Right ventricle myocardium inferior (tissue), 1 donor: ENCODE measurements at regions not wholly inside any gene's neighbourhood (a gene's known extent, or its start where the extent isn't known, plus 50 kb on each side); places are given as distances from the start of the nearest gene placed in this dataset.

Experiments
- ATAC-seq: fragments of 200-7000 bp; cut with Tn5 transposase; one replicate; pipeline ENCODE4 v1.9.1; 2020; ENCODE audit warnings: mild to moderate bottlenecking, moderate library complexity
- DNase-seq: peaks from one replicate; pipeline ENCODE4 v3.0.0; 2021; ENCODE audit errors: missing footprints
- intact Hi-C: fragments of 100-400 bp; cut with DNase I; formaldehyde crosslinking; loops from one replicate; pipeline ENCODE4 v1.11.0; 2022
- donor health status: DM: no; HTN: yes; CAD: no; lungs with severe emphysema.

DNA sequence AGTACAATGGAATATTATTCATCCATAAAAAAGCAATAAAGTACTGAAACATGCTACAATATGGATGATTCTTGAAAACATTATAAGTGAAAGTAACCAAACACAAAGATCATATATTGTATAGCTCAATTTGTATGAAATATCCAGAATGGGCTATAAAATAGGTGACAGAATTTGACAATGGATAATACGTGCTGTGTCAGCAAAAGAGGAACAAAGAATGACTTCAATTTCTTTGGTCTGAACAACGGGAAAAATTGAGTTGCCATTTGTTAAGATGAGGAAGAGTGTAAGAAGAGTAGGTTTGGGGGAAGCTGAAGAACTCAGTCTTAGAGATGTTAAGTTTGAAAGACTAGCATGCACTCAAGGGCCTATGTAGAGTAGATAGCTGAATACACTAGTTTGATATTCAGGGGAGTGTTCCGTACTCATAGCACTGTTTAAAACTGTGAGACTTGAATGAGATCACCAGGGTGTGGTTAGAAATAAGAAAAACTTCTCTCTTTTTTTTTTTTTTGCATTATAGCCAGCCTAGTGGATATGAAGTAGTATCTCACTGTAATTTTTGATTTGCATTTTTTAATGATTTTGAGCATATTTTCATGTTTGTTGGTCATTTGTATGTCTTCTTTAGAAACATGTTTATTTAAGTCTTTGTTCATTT lies 213.6 kb downstream of the NR4A2 start:
- intact Hi-C loops, result no loop called here
- no peak for DNase-seq
- no peak for ATAC-seq

DNA sequence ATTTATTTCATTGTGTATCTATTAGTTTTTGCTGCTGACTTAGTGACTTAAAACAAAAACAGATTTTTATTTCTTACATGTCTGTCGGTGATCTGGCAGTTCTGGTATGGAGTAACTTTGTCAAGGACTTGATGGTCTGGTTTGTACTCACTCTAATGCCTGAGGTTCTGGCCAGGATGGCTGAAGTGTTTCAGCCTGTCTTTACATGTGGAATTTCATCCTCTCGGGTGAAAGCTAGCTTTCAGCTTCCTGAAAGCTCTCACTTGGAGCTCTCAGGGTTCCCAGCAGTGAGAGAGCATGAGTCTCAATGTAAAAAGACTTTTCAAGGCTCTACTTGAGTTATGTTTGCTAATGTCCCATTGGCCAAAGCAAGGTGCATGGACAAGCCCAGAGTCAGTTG lies 216.4 kb downstream of the NR4A2 start:
- intact Hi-C loops, result no loop called here
- DNase-seq (no peak), ATAC-seq (no peak)

DNA sequence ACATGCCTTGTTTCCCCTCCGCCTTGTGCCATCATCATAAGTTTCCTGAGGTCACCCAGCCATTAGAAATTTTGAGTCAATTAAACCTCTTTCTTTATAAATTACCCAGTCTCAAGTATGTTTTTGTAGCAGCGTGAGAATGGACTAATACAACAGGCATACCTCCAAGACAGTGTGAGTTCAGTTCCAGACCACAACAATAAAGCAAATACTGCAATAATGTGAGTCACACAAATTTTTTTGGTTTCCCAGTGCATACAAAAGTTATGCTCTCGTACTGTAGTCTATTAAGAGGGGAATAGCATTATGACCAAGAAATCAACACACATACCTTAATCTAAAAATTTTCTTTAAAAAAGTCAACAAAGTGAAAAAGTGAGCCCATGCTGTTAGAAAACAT lies 217.2 kb downstream of the NR4A2 start:
- DNase-seq, result no peak
- intact Hi-C loops, result no loop called here
- ATAC-seq, result no peak

DNA sequence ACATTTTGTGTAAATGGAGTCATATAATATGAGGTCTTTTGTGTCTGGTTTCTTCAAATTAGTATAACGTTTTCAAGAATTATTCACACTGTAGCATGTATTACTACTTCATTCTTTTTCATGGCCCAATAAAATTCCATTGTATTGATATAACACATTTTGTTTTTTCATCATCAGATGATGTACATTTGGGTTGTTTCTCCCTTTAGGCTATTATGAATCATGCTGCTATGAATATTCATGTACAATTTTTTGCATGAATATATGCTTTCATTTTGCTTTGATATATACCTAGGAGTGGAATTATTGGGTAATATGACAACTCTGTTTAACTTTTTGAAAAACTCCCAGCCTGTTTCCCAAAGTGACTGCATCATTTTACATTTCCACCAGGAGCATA lies 220.2 kb downstream of the NR4A2 start:
- no peak for ATAC-seq
- intact Hi-C loops, result no loop called here
- DNase-seq, result no peak

DNA sequence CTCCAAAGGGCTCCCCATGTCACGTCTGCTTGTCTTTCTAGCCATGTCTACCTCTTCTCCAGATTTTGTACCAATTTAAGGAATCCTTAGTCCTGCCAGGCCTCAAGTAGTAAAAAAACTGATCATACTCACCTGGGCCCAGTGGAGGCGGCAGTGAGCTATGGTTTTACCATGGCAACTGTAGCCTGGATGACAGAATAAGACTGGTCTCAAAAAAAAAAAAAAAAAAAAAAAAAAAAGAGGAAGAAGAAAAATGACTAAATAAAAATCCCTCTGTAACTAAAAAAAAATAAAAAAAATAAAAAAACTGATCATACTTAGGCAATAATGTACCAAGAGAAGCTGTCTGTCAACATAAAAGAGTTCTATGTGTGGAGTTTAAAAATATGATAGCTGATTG lies 221.6 kb downstream of the NR4A2 start:
- ATAC-seq (no peak), DNase-seq (no peak)
- intact Hi-C loops, result no loop called here

DNA sequence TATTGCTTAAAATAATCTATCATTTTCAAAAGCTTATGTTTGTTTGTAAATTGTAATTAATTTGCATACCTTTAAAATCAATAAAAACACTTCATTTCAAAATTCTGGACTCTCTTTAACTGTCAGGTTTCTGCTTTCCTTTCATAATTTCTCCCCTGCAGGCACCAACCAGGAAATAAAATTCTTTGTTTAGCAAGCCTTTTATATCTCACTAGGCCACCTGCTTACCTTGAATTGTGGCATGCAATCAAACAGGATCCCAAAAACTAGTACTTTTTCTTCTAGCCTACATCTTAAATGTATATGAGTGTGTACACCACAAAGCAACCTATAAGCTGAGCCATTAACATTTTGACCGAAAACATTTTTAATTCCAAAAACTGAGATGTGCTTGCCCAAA lies 233.1 kb downstream of the NR4A2 start:
- ATAC-seq, result no peak
- DNase-seq, result no peak
- intact Hi-C loops, result no loop called here

DNA sequence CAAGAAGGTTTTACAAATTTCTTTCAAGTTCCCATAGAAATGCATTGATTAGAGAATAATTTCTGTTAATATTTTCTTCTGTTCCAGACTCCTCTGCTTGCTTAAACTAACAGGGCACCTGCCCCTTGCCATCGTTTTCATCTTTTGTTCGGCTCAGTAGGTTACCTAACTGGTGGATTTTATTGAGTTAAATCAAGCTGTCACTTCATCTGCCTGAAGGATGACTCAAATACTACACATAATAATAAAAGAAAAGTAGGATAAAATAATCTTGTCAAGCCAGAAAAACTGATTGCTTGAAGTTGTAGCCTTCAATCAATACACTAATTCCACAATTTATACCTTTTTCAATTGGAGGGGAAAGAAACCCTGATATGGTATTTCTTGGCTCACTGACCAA lies 234.0 kb downstream of the NR4A2 start:
- no peak for DNase-seq
- intact Hi-C loops, result no loop called here
- no peak for ATAC-seq

DNA sequence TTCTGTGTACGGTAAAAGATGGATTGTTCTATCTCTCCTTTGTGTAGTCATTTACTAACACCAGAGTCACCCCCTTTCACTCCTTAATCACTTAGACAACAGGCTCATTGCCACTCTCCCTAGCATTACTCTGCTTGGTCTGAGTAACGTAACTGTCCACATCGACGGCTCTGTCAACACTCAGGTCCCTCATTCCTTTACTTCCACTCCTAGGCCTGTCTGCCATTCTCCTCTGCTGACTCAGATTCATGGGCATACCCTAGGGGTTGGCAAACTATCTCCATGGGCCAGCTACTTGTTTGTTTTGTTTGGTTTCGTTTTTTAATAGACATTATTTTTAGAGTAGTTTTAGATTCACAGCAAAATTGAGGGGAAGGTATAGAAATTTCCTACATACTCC lies 243.9 kb downstream of the NR4A2 start:
- ATAC-seq (no peak), DNase-seq (no peak)
- intact Hi-C loops, result no loop called here

DNA sequence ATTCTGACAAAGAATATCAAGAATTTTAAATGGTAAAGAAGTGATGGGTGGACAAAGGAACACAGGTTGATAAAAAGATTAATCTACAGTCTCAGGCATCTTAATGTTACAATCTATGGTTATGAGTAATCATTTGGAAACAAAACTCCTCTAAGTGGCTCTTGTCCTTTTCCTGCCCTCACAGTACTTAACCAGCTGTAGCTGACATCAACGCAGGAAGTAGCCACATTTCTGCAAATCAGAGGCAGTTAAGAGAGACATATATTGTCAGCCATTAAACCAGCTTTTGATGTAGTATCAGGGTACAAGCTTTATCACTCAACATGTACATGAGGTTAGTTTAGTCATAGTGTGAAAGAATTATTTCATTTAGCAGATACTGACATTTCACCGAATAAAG lies 244.6 kb downstream of the NR4A2 start:
- no peak for DNase-seq

DNA sequence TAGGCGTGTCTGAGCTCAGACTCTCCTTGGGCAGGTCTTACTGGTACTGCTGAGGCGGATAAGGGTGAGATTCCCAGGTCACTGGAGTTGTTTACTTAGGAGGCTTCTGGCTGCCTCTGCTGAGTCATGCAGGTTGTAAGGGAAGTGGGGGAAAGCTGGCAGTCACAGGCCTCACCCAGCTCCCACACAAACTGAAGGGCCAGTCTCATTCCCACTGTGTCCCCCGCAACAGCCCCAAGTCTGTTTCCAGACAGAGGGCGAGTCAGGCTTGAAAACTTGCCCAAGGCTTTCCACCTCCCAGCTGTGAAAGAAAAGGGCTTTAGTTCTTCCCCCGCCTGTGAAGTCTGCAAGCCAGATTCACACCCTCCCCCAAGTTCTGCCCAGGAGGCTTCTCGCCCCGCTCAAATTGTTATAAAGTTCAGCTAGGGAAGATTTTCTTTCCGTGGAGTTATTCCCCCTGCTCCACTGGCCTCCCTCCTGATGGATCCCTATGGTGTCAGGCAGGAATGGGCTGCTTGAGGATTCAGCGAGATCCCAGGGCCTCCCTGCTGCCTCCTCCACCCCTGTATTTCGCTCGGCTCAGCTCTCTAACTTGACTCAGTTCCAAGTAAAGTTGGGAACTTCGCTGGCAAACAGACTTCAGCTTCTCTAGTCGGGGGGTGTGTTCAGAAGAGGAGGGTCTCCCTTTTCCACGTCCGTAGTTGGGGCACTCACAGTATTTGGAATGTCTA lies 248.6 kb downstream of the NR4A2 start:
- no peak for ATAC-seq
- intact Hi-C loops, result no loop called here
- no peak for DNase-seq

More for the DNA sequence above, 244.6 kb downstream of the NR4A2 start:
- intact Hi-C loops, result no loop called here
- no peak for ATAC-seq

DNA sequence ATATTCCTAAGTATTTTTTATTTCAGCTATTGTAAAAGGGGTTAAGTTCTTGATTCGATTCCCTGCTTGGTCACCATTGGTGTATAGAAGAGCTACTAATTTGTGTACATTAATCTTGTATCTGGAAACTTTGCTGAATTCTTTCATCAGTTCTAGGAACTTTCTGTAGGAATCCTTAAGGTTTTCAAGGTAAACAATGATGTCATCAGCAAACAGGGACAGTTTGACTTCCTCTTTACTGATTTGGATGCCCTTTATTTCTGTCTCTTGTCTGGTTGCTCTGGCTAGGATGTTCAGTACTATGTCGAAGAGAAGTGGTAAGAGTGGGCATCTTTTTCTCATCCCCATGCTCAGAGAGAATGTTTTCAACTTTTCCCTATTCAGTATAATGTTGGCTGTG lies 252.7 kb downstream of the NR4A2 start:
- no peak for ATAC-seq
- DNase-seq, result no peak
- intact Hi-C loops, result no loop called here

DNA sequence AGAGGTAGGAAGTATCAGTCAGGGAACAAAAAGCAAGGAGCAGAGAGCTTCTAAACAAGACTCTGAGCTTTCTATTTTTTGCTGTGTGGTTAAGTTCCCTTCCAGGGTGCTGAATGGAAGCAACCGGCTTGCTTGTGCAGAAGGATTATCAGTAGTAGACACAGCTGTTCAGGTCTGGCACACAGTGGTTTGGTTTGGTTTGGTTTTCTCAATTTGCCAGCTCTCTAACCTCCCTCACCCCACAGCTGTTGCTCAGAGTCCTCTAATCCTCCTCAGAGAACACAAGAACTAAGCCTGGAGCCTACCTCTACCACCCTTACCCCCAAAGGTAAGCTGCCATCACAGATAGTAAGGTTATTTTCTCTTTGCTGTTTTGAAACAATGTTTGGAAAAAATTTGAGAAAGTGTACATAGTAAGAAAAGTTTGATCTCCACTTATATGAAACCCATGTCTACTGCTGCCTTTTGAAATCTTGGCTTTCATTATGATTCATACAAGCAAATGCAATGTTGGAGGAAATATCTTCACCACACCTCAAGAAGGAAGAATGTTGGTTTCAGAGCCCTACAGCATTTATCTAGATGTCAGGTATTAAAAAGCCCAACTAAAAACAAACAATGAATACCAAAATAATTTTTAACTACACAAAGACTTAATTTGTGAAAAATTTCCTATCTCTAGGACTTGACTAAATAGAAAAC lies 255.3 kb downstream of the NR4A2 start:
- no peak for ATAC-seq
- intact Hi-C loops, result no loop called here
- DNase-seq, result no peak

DNA sequence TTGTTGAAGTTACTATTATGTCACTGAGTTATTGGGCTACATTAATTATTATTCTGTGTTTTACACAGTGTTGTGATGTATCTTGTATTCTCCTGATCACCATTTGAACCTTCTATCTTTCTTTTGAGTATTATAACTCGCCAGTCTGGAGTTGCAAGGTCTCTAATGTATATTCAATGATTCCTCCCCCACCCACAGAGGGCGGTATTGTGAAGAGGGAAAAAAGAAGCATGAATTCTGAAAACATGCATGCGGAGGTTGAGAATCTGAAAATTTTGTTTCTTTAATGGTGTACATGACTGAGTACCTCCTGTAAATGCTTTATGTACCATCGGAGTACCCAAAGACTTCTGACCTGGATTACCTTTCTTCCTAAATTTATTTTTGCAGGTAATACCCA lies 266.6 kb downstream of the NR4A2 start:
- ATAC-seq (no peak), DNase-seq (no peak)
- intact Hi-C loops, result no loop called here

DNA sequence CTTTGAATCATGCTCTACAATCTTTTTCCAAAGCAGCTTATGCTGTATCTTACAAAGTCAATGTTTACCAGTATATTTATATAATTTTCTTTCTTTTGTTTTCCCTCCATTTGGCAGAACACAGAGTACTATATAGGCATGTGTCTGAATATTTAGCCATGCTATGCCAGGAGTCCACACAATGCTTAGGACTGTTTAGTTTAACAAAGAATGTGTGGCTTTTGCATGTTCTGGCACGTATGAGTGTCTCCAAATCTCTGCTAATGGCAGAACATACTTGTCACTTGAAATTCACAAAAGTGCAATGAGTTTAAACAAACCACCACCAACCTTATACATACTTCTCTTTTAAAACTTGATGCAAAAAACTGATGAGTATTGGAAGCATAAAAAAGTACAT lies 268.0 kb downstream of the NR4A2 start:
- ATAC-seq (no peak), DNase-seq (no peak)
- intact Hi-C loops, result no loop called here

DNA sequence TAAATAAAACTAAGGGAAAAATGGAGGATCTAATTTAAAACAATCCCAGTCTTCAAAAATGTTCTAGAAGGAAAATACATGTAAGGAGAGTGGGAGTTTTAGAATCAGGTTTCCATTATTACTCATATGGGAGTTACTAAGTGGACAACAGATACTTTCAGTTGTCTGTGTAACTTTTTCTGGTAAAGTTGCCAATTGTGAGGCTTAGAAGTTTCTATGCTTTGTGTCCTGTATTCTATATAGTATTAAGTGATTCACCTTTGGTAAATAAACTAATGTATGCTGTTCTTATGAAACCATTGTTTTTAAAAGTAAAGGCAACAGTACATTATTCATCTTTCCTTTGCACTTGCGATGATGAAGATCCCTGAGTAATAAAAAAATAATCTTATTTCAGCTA lies 274.9 kb downstream of the NR4A2 start:
- ATAC-seq (no peak), DNase-seq (no peak)
- intact Hi-C loops, result no loop called here

DNA sequence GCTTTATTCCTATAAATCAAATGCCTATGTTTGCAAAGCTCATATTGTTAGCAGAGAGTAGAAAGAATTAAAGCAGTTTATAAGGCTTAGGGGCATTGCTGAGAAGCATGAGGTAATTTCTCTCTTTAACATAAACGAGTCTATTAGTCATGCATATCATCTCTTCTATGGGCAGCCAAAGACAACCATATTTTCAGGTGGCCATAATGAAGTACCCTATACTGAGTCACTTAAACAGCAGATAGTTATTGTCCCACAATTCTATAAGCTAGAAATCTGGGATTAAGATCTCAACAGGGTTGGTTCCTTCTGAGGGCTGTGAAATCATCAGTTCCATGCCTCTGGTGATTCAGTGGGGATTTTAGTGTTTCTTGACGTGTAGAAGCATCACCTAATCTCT lies 277.5 kb downstream of the NR4A2 start:
- no peak for ATAC-seq
- intact Hi-C loops, result no loop called here
- DNase-seq, result no peak

DNA sequence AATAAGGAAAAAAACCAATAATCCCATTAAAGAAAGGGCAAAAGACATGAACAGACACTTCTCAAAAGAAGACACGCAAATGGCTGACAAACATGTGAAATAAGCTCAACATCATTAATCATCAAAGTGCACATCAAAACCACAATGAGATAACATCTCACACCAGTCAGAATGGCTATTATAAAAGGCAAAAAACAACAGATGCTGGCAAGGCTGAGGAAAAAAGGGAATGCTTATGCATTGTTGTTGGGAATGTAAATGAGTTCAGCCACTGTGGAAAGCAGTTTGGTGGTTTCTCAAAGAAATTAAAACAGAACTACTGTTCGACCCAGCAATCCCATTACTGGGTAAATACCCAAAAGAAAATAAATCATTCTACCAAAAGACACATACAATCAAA lies 285.6 kb downstream of the NR4A2 start:
- ATAC-seq, result no peak
- intact Hi-C loops, result no loop called here
- DNase-seq, result no peak

DNA sequence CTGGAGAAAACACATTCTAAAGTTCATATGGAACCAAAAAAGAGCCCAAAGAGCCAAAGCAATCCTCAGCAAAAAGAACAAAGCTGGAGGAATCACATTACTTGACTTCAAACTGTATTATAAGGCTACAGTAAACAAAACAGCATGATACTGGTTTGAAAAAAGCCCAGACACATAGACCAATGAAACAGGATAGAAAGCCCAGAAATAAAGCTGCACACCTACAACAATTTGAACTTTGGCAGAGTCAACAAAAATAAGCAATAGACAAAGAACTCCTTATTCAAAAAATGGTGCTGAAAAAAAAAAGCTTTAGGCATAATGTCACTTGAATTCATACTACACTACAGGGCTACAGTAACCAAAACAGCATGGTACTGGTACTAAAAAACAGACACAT lies 289.6 kb downstream of the NR4A2 start:
- intact Hi-C loops, result no loop called here
- DNase-seq (no peak), ATAC-seq (no peak)

DNA sequence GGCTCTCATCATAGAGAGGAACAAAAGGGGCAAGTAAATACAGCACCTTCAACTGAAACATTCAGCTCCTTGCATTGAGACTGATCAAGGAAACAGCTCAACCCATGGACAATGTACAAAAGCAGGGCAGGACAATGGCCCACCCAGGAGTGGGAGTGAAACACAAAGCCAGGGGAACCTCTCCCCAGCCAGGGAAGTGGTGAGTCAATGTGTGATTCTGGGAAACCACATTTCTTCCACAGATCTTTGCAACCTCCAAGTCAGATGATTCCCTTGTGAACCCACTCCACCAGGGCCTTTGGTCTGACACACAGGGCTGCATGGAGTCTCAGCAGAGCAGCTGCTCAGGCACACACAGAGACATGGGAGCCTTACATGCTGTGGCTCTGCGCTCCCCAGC lies 294.5 kb downstream of the NR4A2 start:
- intact Hi-C loops, result no loop called here
- ATAC-seq (no peak), DNase-seq (no peak)

DNA sequence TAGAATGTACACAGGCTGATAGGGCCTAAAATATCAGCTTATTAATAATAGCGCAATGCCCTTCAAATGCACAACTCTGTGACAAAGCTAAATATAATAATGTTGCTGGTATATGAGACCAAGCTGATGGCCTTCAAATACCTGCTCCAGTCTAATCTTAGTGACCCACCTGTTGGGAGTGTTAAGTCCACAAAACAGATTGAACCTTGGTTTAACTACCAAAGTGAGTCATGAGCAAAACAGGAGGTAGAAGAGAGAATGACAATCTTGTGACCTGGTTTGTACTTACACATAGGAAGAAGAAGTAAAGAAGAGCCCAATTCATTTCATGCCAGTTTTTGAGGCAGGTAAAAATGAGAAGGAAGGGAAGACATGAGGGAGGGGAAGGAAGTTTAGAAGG lies 295.0 kb downstream of the NR4A2 start:
- DNase-seq (no peak), ATAC-seq (no peak)
- intact Hi-C loops, result no loop called here
